COLO829 (cell line): ENCODE measurements at regions not wholly inside any gene's neighbourhood (a gene's known extent, or its start where the extent isn't known, plus 50 kb on each side); places are given as distances from the start of the nearest gene placed in this dataset.
A peak's percentile ranks its signal among the peaks of the same experiment; 100 is the strongest.

Experiments
- DNase-seq: peaks from one replicate; pipeline ENCODE4 v3.0.0; 2012; ENCODE audit warnings: low spot score

DNA sequence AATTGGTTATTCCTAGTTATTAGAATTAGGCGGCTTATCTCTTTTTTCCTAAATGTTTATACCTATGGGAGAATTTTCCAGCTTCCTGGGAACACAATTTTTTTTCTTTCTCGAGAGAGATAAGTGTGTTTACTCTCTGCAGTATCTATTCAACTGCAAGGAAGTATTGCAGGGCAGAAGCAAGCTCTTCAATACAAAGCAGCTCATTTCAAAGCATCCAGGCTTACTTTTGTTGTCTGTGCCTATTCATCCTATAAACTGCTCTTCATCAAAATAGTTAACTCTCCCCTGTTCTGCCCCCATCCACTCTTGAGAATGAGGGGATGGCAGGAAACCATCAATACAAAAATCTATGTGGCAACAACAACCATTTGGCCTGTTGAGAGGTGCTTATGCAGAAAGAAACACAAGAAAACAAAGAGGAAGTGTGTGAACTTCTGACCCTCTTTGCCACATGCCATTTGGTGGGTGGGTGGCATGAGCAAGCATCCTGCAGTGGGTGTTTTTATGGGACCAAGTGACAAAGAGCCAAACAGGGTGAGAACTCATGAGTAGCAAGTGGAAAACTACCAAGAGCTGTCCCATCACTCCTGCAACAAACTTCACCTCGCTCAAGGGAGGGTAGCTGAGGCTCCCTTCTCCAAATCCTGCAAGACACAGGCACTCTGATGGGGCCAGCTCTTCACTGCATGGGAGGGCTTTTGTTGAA lies 50.6 kb upstream of the MRPS6 start:
- DNase-seq: peak; percentile 40

DNA sequence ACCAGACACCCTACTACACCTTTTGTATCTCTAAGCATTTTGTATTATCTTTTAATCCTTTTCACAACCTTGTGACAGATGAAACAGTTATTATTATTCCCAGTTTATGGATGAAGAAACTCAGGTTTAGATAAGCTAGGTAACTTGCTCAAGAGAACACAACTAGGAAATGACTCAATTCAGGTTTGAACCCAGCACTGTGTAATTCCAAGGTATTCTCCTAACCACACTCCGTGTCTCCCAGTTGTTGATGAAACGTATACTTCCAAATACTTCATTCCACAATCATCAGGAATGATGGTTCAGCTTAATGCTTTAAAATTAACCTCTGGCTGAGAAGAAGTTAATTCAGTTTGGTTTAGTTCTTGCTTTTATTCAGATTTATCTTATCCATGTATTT lies 51.7 kb upstream of the MRPS6 start:
- DNase-seq: no peak

DNA sequence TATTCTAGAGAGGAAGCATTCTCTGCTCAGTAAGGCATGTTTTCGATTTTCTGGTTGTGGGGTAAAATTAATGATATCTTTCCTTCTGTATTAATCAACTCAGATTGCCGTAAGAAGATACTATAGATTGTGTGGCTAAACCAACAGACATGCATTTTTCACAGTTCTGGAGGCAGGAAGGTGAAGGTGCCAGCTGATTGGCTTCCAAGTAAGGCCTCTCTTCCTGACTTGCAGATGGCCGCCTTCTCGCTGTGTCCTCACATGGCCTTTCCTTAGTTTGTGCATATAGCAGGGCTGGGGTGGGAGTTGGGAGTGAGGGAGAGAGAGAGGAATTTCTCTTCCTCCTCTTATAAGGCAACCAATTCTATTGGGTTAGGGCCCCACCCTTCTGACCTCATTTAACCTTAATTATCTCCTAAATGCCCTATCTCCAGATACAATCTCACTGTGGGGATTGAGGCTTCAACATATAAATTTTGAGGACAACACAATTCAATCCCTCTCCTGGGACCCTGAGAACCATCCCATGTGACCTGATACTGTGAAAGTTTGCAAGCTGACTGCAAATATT lies 52.3 kb upstream of the MRPS6 start:
- no peak for DNase-seq

DNA sequence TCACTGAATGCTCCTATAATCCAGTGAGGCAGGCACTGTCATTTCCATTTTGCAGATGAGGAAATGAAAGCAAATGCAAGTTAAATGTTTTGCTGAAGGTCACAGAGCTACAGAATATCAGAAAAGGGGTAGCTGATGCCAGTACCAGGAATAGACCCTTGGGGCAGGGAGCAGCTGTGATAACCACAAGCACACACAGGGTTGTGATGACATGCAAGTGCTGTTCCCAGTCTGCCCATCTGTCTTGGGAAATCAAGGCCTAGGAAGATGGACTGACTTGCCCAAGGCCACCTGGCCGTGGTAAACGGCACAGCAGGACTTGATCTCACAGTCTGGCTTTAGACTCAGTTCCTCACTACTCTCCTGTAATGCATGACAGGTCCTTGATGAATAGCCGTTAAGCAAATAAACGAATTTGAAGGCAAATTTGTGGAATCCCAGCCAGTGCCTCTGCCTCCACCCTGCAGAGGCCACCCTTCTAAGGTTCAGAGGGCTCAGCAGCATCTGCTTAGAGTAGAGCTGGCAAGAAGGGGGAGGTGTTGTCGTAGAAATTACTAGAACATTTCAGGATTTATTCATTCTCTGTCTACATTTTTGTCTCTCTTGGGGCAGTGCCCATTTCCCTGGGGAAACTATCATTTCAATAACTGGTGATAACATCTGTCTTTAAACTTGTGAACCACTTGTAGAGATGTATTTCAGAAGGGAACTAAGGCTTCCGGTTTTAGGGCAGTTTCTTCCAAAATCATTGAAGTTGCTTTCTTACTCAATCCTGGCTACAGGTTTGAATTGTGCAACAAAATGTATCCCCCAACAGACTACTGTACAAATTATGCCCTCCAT lies 53.2 kb upstream of the MRPS6 start:
- no peak for DNase-seq

DNA sequence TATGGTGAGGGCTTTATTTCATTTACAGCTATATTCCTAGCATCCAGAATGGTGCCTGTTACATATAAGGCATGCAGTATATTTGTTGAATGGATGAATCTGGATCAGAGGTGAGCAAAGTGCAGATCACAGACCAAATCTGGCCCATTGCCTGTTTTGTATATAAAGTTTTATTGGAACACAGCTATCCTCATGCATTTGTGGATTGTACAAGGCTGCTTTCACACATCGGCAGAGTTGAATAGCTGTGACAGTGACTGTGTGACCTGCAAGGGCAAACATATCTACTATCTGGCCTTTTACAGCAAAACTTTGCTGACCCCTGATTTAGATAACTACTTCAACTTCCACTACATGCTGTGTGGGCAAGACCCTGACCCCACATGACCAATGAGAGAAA lies 54.0 kb upstream of the MRPS6 start:
- no peak for DNase-seq

DNA sequence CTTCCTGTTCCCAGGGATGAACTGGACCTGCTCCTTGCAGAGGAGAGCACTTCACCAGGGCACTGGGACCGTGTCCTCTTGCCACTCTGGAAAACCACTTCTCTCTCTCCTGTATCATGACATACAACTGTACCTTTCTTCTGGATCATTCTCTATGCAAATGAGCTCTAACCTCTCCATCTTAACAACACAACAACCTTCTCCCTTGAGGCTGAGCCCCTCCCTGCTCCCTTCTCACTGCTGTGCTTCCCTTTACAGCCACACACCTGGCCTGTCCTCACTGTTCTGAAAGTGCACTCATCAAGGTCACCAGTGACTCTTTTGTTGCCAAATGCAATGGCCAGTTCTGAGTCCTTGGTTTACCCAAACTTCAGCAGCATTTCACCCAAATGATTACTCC lies 54.5 kb upstream of the MRPS6 start:
- DNase-seq: no peak

DNA sequence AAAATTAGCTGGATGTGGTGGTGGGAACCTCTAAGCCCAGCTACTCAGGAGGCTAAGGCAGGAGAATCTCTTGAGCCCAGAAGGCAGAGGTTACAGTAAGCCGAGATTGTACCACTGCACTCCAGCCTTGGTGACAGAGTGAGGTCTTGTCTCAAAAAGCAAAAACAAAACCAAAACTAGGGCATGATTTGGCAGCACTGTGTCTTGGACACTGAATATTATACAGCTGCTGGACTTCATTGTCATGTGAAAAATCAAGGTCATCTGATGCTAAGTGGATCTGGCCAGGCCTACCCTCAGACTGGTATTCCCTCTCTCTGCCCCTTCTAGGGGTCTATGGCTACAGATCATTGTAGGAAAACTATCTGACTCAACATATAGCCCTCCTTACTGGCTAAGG lies 55.2 kb upstream of the MRPS6 start:
- no peak for DNase-seq

DNA sequence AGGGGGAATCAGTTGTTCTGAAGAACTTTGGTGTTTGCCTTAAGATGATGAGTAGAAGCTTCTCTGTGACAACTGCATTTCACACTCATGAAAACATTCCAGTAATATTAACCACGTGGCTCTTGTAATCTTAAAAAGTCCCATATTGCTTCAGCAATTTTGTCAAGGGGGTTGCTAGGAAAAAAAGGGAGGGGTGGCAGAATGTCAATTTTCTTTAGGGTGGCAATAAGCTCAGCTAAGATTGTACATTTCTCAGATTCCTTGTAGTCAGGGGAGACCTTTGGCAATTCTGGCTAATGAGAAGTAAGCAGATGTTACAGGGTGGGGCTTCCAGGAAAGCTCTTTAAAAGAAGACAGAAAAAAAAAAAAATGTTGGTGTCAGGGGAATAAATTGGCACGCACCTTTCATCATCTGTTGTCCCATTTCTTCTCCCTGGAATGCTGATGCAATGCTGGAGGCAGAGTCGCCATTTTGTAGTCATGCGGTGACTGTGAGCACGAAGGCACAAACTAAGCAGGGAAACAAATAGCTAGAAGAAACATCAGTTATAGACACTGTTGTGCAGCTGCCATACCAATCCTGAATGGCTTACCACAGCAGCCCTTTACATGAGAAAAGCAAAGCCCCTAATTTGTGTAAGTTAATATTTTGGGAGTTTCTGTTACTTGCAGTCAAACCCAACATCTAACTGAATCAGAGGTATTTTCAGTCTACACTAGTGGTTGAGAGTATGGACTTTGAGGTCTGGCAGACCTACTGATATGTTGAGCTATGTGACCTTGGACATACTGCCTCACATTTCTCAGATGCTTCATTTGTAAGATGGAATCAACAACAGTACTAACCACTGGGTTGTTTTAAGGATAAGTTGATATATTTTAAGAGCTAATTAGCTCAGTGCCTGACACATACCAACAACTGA lies 56.1 kb upstream of the MRPS6 start:
- no peak for DNase-seq

DNA sequence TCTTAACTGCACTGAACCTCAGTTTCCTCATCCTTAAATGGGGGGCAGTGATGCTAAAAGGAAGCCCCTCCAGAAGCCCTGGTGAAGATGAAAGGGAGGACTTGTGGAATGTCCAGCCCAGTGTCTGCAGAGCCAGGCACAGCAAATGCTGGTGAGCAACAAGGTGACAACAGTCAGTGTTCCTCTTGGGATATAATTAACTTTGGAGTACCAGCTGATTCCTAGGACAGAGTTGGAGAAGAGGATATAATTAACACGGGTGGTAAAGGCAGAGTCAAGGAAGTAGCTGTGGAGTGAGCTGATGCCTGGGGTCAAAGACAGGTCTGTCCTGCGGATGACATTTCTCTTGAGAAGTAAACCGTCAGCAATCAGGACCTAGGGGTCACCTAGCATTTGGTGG lies 60.7 kb upstream of the MRPS6 start:
- no peak for DNase-seq

DNA sequence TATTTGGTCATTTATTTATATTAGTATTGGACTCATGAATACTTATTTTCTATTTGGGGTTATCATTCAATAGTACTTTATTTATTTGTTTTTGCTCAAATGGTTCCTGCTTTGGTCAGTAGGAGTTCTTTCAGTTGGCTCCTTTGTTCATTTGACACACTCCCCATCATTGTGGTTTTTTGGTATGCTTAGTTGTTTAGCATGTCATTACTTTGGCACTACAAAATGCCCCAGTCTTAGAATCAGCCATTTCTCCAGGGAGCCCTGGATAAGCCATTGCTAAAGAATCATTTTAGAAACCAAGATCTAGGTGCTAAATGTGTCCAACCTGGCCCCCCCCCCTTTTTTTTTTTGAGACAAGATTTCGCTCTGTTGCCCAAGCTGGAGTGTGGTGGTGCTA lies 61.7 kb upstream of the MRPS6 start:
- no peak for DNase-seq

DNA sequence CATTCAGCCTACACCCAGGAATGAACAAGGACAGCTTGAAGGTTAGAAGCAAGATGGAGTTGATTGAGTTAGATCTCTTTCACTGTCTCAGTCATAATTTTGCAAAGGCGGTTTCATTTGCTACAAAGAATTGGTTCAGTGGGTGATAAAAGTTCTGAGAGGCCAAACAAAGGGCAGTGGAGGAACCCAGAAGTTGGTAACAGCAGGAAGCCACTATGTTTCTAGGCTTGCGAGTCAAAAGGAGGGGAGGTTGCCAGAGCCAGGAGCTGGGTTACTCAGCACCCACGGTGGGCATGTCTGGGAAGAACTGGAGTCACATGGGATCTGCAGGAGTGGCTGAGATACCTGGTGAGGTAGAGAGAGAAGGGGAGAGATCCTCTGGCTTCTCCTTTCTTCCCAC lies 64.2 kb upstream of the MRPS6 start:
- DNase-seq: no peak

DNA sequence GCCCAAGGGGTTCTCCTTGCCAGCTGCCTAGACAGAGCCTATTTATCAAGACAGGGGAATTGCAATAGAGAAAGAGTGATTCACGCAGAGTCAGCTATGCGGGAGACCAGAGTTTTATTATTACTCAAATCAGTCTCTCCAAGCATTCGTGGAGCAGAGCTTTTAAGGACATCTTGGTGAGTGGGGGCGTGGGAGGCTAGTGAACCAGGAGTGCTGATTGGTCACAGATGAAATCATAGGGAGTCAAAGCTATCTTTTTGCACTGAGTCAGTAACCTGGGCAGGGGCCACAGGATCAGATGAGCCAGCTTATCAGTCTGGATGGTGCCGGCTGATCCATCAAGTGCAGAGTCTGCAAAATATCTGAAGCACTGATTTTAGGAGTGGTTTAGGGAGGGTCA lies 64.8 kb upstream of the MRPS6 start:
- DNase-seq: no peak

DNA sequence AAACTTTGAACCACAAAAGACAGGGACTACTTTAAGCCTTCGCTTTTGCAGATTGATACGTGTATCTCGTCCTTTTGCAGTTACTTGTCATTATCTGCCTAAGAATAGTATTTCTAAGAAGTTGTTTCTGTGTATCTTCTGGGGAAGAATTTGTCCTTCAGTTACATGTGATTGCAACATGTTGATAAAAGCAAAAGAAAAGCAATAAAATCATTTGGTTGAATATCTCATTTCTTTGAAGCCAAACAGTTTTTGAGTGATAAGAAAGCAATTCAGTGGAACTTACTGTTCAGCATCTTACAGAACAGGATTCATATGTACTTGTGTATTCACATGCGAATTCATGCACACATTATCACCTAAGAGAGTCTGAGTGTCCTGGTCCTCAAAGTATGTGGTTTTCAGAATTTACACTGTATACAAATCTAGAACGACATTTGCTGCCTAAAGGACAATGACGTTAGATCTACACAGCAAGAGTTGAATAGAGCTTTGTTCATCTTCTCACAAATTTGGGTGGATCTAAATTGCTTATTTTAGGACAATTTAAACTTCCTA lies 66.7 kb upstream of the MRPS6 start:
- no peak for DNase-seq

DNA sequence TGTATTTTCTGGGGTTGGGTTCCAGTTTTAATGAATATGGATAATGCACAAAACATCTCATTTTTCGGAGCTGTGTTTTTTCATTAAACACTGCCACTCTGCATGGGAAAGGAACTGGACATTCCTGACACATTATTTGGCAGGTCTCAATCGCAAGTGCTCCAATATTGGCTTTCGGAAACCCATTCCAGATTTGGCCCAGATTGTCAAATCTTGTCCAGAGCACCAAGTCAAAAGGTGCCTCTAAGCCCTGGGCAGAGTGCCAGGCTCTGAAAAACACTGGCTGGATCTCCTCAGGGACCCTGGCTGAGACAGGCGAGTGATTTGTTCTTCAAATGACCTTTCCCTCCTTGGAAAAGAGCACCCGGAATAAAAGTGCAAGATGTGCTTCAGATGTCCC lies 68.4 kb upstream of the MRPS6 start:
- peak; percentile 10 for DNase-seq

DNA sequence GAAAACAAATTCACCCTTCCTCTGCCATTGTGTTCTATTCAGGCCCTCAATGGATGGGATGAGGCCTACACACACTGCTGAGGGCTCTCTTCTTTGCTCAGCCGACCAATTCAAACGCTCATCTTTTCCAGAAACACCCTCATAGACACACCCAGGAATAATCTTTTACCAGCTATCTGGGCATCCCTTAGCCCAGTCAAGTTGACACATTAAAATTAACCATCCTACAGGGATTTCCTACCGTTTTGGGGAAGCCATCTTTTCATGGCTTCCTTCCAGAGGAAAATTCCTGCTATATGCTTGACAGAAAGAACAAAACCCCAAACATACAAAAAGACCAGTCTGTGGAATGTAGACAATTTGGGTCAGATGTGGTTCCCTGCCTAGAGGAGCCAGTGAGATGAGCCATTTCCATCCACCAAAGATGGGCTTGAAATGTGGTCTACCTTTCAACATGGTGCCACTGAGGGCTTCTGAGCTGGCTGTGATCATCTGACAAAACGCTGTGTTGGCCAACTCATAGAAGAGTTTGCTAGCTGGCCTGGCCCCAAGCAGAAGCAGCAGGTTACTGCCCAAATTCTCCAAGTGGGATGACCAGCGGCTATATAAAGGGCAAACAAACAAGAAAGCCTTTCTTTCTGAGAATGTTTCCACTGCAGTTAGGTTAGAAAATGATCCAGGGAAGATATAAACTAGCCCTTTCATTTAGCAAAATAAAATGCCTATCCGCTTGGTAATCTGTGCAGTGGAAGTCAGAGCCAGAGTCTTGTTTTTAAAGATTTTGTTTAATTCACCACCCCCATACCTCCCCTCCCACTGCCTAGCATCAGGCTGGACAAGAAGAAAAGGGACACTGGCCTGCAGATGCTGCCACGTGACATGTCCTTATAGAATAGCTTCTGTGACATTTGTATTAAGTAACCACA lies 69.1 kb upstream of the MRPS6 start:
- DNase-seq: peak; percentile 83

DNA sequence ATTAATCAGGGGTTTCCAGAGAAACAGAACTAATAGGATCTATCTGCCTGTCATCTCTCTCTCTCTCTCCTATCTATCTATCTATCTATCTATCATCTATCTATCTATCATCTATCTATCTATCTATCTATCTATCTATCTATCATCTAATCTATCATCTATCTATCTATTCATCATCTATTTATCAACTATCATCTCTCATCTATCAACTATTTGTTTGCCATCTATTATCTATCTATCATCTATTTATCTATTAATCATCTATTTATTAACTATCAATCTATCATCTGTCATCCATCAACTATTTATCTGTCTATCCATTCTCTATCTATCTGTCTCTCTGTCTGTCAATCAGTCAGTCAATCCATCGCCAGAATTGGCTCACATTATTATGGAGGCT lies 70.0 kb upstream of the MRPS6 start:
- DNase-seq: no peak

DNA sequence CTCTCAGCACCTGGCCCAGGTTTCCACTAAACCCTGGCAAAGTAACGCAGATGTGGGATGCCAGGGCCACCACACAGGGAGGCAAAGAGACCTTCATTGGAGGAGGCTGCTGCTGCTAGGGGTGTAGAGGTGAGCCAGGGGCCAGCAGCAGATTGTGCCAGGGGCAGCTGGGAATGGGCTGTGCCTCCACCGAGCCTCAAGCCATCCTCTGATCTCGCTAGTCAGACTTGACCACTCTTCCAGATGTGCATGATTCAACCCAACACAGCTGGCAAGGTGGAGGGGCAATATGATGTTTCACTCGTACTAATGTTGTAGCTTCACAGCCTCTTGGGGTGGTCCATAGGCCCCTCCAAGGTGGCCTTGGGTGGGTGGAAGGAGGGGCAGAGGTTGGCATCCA lies 73.0 kb upstream of the MRPS6 start:
- no peak for DNase-seq

DNA sequence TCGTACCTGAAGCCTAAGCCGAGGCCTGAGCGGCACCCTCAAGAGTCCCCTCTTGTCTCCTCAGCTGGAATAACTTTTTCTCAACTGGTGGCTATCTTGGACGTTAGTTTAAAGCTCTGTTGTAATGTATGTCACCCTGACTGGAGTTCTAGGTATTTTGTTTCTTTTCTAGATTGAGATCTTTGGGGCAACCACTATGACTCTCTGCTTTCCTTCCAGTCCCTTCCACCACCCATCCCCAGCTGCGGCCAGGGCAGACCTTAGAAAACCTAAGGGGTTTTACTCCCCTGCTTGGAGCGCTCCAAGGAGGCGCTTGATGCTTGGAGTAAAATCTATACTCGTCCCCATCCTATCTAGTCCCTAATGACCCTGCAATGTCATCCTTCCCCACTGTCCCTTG lies 74.6 kb upstream of the MRPS6 start:
- DNase-seq: no peak

DNA sequence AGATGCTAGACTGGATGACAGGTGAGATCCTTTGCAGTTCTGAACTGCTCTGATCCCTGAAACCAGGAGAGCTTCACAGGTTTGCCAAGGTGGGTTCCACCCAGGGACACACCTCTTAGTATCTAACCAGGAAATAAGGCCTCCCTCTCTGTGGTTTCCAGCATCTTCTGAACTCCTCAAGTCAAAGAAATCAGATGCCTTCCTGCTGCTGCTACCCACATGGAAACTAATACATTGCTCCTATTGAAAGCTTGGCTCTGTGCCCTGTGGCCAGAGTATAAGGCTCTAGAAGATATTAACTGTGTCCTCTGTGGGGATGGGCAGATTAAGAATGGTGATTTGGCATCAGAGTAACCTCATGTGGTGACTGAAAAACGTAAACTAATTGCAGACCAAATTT lies 75.0 kb upstream of the MRPS6 start:
- DNase-seq: no peak

DNA sequence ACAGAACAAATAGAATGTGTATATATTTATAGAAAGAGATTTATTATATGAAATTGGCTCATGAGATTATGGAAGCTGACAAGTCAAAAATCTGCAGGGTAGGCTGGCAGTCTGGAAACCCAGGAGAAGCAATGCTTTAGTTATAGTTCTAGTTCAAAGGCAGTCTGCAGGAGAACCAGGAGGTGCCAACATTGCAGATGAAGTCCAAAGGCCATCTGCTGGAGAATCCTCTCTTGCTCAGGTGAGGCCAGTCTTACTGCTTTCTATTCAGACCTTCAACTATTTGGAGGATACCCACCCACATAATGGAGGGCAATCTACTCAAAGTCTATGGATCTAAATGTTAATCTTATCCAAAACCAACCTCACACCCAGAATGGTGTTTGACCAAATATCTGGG lies 75.9 kb upstream of the MRPS6 start:
- DNase-seq: no peak

DNA sequence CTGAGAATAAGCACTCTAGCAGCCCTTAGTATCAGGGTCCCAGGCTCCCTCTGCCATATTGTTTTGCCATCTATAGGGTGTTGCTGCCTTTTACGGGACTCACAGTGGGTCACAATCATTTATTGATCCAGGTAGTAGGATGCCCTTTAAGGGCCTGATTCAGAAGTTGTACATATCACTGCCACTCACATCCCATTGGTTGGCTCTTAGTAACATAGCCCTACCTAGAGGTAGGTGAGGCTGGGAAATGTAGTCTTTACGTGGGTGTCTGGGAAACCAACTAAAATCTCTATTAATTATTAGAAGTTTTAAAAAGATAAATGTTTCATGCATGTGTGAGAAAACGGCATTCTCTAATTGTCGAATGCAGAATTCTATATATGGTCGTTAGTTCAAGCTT lies 78.8 kb upstream of the ATP5PO start:
- DNase-seq: no peak
